HEK293 (cell line): ENCODE measurements at regions not wholly inside any gene's neighbourhood (a gene's known extent, or its start where the extent isn't known, plus 50 kb on each side); places are given as distances from the start of the nearest gene placed in this dataset.

Source experiments
- ZBTB20 ChIP-seq: fragments of 450-650 bp; formaldehyde crosslinking; IDR thresholded peaks from 2 replicates; pipeline ENCODE4 v1.5.1; 2016; ENCODE audit warnings: missing biosample characterization, missing genetic modification characterization
- ZNF248 ChIP-seq: fragments of 450-650 bp; formaldehyde crosslinking; IDR thresholded peaks from 2 replicates; pipeline ENCODE4 v1.5.1; 2017; ENCODE audit warnings: missing biosample characterization, missing genetic modification characterization

- no peak for TF ChIP-seq ZBTB20 (tag by site-specific recombination)
- TF ChIP-seq ZNF248 (tag by site-specific recombination), result no peak
Measured at GRCh38 chr1:183711741-183712361, 58.7 kb upstream of the APOBEC4 start.
